Suprapubic skin (tissue), 4 donors: ENCODE measurements at regions not wholly inside any gene's neighbourhood (a gene's known extent, or its start where the extent isn't known, plus 50 kb on each side); places are given as distances from the start of the nearest gene placed in this dataset.

ENCODE experiments used
- DNase-seq, 2 donors: peaks; one replicate each; pipeline ENCODE4 v3.0.0-alpha.2; 2019; ENCODE audit warnings: low spot score in 2 of 2
- H3K27ac ChIP-seq: fragments of 200-600 bp; sonication (generic); one replicate; pipeline ENCODE4 v1.5.1; 2019
- H3K27me3 ChIP-seq: fragments of 200-600 bp; sonication (generic); one replicate; pipeline ENCODE4 v1.5.1; 2019
- H3K36me3 ChIP-seq: fragments of 200-600 bp; sonication (generic); one replicate; pipeline ENCODE4 v1.5.1; 2019
- H3K4me1 ChIP-seq: fragments of 200-600 bp; sonication (generic); one replicate; pipeline ENCODE4 v1.5.1; 2019
- H3K4me3 ChIP-seq: fragments of 200-600 bp; sonication (generic); one replicate; pipeline ENCODE4 v1.5.1; 2019; ENCODE audit warnings: mild to moderate bottlenecking
- H3K9me3 ChIP-seq: fragments of 200-600 bp; sonication (generic); one replicate; pipeline ENCODE4 v1.5.1; 2019
- EP300 ChIP-seq: sonication (generic); formaldehyde crosslinking; IDR thresholded peaks from one replicate; pipeline ENCODE4 v1.6.1; 2017; ENCODE audit warnings: antibody characterized with exemption
- POLR2A ChIP-seq, 2 donors: fragments of 450-650 bp; IDR thresholded peaks; one replicate each; pipeline ENCODE4 v1.6.1; 2017; ENCODE audit warnings: antibody characterized with exemption in 2 of 2, mild to moderate bottlenecking in 2 of 2, moderate library complexity in 2 of 2
- POLR2AphosphoS5 ChIP-seq, 3 donors: sonication (generic); formaldehyde crosslinking; IDR thresholded peaks; one replicate each; pipeline ENCODE4 v1.6.1; 2017; ENCODE audit warnings: antibody characterized with exemption in 3 of 3
- WGBS: methylation state at CpG from one replicate; pipeline ENCODE4 v1.1.5; 2018; 5-methylcytosine and 5-hydroxymethylcytosine counted together
- TF ChIP-seq, protein P1 (sequence below), 2 donors: fragments of 200-600 bp in 1 of 2; fragments of 450-650 bp in 1 of 2; sonication (generic) in 1 of 2; IDR thresholded peaks; one replicate each; pipeline ENCODE4 v1.5.1; 2016 to 2019; ENCODE audit warnings: antibody characterized with exemption in 2 of 2, mild to moderate bottlenecking in 1 of 2, moderate library complexity in 1 of 2

DNA sequence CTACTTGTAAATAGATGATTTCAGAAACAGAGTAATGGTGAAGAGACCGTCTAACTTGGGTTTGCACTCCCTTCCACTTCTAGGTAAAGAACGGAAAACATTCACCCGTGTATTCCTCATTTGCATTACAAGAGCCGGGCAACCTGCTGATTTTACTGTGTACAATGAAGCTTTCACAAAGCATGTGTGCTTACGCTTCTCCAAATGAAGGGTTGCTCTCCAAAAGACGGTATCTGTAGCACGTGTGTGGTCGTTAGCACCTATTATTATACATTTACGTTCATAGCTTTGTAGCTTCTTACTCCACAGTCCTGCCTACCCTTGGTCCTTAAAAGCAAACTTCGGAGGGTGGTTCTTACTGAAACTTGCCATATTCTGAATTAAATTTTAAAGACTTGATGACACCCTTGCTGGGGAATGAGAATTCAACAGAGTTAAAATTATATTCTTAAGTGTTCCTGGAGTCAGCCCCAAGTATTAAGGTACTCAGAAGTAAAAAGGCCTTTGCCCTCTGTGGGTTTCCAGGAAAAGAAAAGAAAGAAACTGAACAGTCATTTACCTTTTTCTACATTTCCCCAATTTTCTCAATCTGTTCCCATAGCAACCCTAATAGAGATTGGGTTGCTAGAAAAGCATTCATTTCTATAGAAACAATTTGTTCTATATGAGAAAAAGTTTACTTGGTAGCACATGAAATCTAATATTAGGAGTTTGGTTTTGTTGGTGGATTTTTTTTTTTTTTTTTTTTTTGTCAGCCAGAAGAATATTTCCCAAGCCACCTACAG, 61.9 kb upstream of the KCNG1 start:
- no peak for DNase-seq
- TF ChIP-seq, protein P1, sequence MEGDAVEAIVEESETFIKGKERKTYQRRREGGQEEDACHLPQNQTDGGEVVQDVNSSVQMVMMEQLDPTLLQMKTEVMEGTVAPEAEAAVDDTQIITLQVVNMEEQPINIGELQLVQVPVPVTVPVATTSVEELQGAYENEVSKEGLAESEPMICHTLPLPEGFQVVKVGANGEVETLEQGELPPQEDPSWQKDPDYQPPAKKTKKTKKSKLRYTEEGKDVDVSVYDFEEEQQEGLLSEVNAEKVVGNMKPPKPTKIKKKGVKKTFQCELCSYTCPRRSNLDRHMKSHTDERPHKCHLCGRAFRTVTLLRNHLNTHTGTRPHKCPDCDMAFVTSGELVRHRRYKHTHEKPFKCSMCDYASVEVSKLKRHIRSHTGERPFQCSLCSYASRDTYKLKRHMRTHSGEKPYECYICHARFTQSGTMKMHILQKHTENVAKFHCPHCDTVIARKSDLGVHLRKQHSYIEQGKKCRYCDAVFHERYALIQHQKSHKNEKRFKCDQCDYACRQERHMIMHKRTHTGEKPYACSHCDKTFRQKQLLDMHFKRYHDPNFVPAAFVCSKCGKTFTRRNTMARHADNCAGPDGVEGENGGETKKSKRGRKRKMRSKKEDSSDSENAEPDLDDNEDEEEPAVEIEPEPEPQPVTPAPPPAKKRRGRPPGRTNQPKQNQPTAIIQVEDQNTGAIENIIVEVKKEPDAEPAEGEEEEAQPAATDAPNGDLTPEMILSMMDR (IDR thresholded peaks at IDR 0.05), result no peak
- no peak for TF ChIP-seq POLR2A (IDR thresholded peaks at IDR 0.05)
- peaks cover 52% of the 10 kb centered on the region for H3K27me3 ChIP-seq
- H3K4me1 ChIP-seq, result no peaks in the 10 kb centered on the region
- H3K4me3 ChIP-seq, result no peak overlapping the region
- H3K27ac ChIP-seq, result no peak overlapping the region
- no peaks in the 10 kb centered on the region for H3K36me3 ChIP-seq
- 60% methylated on average over 10 of the region's 10 CpGs for WGBS
- no peaks in the 10 kb centered on the region for H3K9me3 ChIP-seq

DNA sequence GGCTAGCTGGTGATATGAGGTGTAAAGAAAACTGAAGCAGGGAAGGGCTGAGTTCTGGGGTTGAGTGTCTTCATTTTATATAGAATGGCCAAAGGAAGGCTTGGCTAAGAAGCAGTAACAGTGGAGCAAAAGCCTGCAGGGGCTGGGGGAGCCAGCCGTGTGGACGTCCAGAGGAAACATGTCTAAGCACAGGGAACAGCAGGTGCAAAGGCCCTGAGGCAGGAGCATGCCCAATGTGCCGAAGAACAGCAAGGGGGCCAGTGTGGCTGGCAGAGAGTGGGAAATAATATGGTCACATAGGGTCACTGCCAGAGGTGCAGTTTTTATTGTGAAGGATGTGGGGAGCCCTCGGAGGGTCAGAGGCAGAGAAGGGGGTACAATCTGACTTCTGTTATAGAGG, 60.5 kb upstream of the KCNG1 start:
- H3K27me3 ChIP-seq, result peaks cover 54% of the 10 kb centered on the region

DNA sequence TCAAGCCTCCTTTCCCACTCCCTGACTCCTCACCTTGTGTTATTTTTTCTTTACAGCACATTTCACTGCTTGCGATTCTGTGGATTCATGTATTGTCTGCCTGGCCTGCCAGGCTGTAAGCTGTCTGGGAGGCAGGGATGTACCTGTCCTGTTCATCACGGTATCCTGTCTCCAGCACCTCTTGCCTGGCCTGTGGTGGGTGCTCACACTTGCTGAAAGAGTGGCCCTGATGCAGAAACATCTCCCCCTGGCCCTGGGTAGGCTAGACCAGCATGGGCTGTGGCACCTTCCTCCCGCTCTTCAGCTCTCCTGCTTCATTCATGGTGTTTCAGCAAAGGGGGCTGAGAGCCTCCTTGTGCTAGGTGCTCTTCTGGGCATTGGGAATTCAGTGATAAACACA, 60.1 kb upstream of the KCNG1 start:
- 78% methylated on average over 3 of the region's 3 CpGs for WGBS
- Histone ChIP-seq H3K4me3 (no peak overlapping the region), H3K27me3 (peaks cover 59% of the 10 kb centered on the region), H3K27ac (no peak overlapping the region), H3K9me3 (no peaks in the 10 kb centered on the region), H3K4me1 (no peaks in the 10 kb centered on the region), H3K36me3 (no peaks in the 10 kb centered on the region)
- no peak for DNase-seq
- no peak for TF ChIP-seq POLR2AphosphoS5 (IDR thresholded peaks at IDR 0.05)
- TF ChIP-seq POLR2A (IDR thresholded peaks at IDR 0.05), result no peak
- TF ChIP-seq, protein P1 (IDR thresholded peaks at IDR 0.05), result no peak
- no peak for TF ChIP-seq EP300

More for the DNA sequence above, 60.5 kb upstream of the KCNG1 start:
- no peak overlapping the region for H3K4me3 ChIP-seq
- H3K27ac ChIP-seq, result no peak overlapping the region
- TF ChIP-seq POLR2AphosphoS5 (IDR thresholded peaks at IDR 0.05) (no peak), POLR2A (IDR thresholded peaks at IDR 0.05) (no peak), EP300 (no peak)
- TF ChIP-seq, protein P1 (IDR thresholded peaks at IDR 0.05), result no peak
- H3K4me1 ChIP-seq, result no peaks in the 10 kb centered on the region
- H3K36me3 ChIP-seq, result no peaks in the 10 kb centered on the region
- H3K9me3 ChIP-seq, result no peaks in the 10 kb centered on the region
- no peak for DNase-seq
- WGBS, result 76% methylated on average over 4 of the region's 4 CpGs

DNA sequence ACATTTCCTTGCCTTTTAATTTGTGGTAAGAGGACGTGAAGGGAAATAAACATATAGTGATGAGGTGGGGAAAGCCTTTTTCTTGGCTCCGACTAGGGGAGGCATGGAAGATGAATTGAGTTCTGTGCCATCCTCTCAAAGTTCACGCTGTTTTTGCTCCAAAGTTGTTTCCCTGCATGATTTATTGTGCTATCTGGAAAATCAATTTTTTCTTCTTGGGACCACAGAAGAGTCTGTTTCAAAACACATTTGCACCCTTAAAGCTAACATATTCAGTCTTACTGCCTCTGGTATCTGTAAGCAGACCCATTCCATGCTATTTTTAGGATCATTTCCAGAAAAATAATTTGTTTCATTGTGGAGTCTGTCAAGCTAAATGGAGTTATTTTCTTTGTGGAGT, 57.6 kb upstream of the KCNG1 start:
- no peak for DNase-seq
- TF ChIP-seq, protein P1 (IDR thresholded peaks at IDR 0.05), result no peak
- TF ChIP-seq EP300 (no peak), POLR2AphosphoS5 (IDR thresholded peaks at IDR 0.05) (no peak), POLR2A (IDR thresholded peaks at IDR 0.05) (no peak)
- Histone ChIP-seq H3K4me3 (no peak overlapping the region), H3K27me3 (peaks cover 64% of the 10 kb centered on the region), H3K9me3 (no peaks in the 10 kb centered on the region), H3K27ac (no peak overlapping the region), H3K4me1 (no peaks in the 10 kb centered on the region), H3K36me3 (no peaks in the 10 kb centered on the region)
- WGBS, result 48% methylated on average over 3 of the region's 3 CpGs

DNA sequence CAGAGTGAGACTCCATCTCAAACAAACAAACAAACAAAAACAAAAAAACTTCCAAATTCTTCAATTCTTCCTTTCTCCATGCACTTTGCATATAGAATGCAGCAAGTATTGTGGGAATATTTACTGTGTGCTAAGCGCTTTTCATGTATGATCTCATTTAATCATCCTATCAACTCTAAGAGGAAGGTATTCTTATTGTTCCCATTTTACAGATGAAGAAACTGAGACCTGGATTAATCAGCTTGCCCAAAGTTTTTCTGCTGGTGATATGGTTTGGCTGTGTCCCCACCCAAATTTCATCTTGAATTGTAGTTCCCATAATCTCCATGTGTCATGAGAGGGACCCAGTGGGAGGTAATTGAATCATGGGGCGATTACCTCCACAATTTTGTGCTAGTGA, 56.6 kb upstream of the KCNG1 start:
- DNase-seq, result no peak
- no peak overlapping the region for H3K4me3 ChIP-seq
- H3K27me3 ChIP-seq, result peaks cover 66% of the 10 kb centered on the region
- H3K36me3 ChIP-seq, result no peaks in the 10 kb centered on the region
- no peaks in the 10 kb centered on the region for H3K4me1 ChIP-seq
- no peak overlapping the region for H3K27ac ChIP-seq
- 96% methylated on average over 2 of the region's 2 CpGs for WGBS
- TF ChIP-seq, protein P1 (IDR thresholded peaks at IDR 0.05), result no peak
- TF ChIP-seq EP300 (no peak), POLR2A (IDR thresholded peaks at IDR 0.05) (no peak), POLR2AphosphoS5 (IDR thresholded peaks at IDR 0.05) (no peak)
- no peaks in the 10 kb centered on the region for H3K9me3 ChIP-seq
